ENCODE measurements at regions not wholly inside any gene's neighbourhood (a gene's known extent, or its start where the extent isn't known, plus 50 kb on each side); places are given as distances from the start of the nearest gene placed in this dataset.

GRCh38 chr6:168380956-168381605 lies 59.9 kb upstream of the SMOC2 start:
- no peak for TF ChIP-seq CTCF (conservative IDR thresholded peaks at IDR 0.05; ENCODE audit: low read depth, low read length)
- no peak for TF ChIP-seq EZH2phosphoT487 (IDR thresholded peaks at IDR 0.05; ENCODE audit: borderline replicate concordance, low read length)
- no peak for TF ChIP-seq EZH2 (IDR thresholded peaks at IDR 0.05; ENCODE audit: low read length, unreplicated experiment)
